SK-N-SH (cell line): ENCODE measurements at regions not wholly inside any gene's neighbourhood (a gene's known extent, or its start where the extent isn't known, plus 50 kb on each side); places are given as distances from the start of the nearest gene placed in this dataset.

ENCODE experiments used
- CTCF ChIP-seq: fragments of 200-600 bp; sonication (generic); IDR thresholded peaks from 2 replicates; pipeline ENCODE4 v1.6.1; 2017; ENCODE audit warnings: antibody characterized with exemption, mild to moderate bottlenecking, moderate library complexity
- GABPA ChIP-seq: IDR thresholded peaks from 2 replicates; pipeline ENCODE4 v1.4.0; 2012; ENCODE audit warnings: low read depth, mild to moderate bottlenecking
- MXI1 ChIP-seq: IDR thresholded peaks from 2 replicates; pipeline ENCODE4 v1.6.1; 2012; ENCODE audit warnings: mild to moderate bottlenecking, low read depth, low read length, improper control_type of control experiment
- NFIC ChIP-seq: IDR thresholded peaks from 2 replicates; pipeline ENCODE4 v1.4.0; 2012; ENCODE audit warnings: borderline replicate concordance
- POLR2AphosphoS5 ChIP-seq: IDR thresholded peaks from 2 replicates; pipeline ENCODE4 v1.6.1; 2012; ENCODE audit warnings: low read depth, low read length
- RAD21 ChIP-seq: IDR thresholded peaks from 2 replicates; pipeline ENCODE4 v1.6.1; 2012; ENCODE audit warnings: mild to moderate bottlenecking, low read length
- REST ChIP-seq: IDR thresholded peaks from 2 replicates; pipeline ENCODE4 v1.6.1; 2012; ENCODE audit warnings: mild to moderate bottlenecking, low read depth, low read length, moderate library complexity
- TCF12 ChIP-seq: IDR thresholded peaks from 2 replicates; pipeline ENCODE4 v1.4.0; 2012
- TEAD4 ChIP-seq: IDR thresholded peaks from 2 replicates; pipeline ENCODE4 v1.4.0; 2012; ENCODE audit warnings: mild to moderate bottlenecking, borderline replicate concordance; ENCODE audit not compliant: insufficient read depth
- ZBTB33 ChIP-seq: IDR thresholded peaks from 2 replicates; pipeline ENCODE4 v1.4.0; 2012; ENCODE audit warnings: low read depth, borderline replicate concordance

GRCh38 chr2:52145005-52145404 is 1113.1 kb upstream of the NRXN1 start:
- no peak for TF ChIP-seq POLR2AphosphoS5
- TF ChIP-seq RAD21 = no peak
- TF ChIP-seq MXI1 = no peak
- no peak for TF ChIP-seq ZBTB33
- TF ChIP-seq CTCF = 0 out of 2 replicates have a peak, but pooled peaks have one; percentile 1
- TF ChIP-seq TCF12 = no peak
- TF ChIP-seq GABPA = no peak
- TF ChIP-seq NFIC = no peak
- no peak for TF ChIP-seq TEAD4
- TF ChIP-seq REST = no peak
